ENCODE measurements at regions not wholly inside any gene's neighbourhood (a gene's known extent, or its start where the extent isn't known, plus 50 kb on each side); places are given as distances from the start of the nearest gene placed in this dataset.

DNA sequence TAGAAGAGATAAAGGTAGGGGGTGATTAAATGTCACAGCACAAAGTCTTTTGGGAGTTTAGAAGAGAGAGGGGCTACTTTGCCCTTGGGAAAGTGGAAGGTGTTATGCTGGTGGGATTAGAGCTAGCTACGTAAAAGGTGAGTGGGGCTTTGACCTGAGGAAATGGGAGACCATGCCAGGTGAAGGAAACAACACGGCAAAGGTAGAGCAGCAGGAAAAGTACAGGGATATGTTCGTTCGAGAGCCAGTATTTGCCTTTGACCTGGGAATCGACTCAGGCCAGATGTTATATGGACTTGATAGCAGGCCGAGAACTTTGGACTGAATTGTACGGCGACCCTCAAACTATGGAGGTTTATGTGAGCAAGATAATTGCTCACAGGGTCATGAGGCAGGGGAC lies 55.7 kb upstream of the ACKR3 start:
- no peak for TF ChIP-seq EZH2 (IDR thresholded peaks at IDR 0.05; ENCODE audit: low read length)
- TF ChIP-seq, protein P1, sequence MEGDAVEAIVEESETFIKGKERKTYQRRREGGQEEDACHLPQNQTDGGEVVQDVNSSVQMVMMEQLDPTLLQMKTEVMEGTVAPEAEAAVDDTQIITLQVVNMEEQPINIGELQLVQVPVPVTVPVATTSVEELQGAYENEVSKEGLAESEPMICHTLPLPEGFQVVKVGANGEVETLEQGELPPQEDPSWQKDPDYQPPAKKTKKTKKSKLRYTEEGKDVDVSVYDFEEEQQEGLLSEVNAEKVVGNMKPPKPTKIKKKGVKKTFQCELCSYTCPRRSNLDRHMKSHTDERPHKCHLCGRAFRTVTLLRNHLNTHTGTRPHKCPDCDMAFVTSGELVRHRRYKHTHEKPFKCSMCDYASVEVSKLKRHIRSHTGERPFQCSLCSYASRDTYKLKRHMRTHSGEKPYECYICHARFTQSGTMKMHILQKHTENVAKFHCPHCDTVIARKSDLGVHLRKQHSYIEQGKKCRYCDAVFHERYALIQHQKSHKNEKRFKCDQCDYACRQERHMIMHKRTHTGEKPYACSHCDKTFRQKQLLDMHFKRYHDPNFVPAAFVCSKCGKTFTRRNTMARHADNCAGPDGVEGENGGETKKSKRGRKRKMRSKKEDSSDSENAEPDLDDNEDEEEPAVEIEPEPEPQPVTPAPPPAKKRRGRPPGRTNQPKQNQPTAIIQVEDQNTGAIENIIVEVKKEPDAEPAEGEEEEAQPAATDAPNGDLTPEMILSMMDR (optimal IDR thresholded peaks at IDR 0.05 in 1 of 3, IDR thresholded peaks at IDR 0.05 in 1 of 3, conservative IDR thresholded peaks at IDR 0.05 in 1 of 3; ENCODE audit: extremely low read depth in 1 of 3, insufficient read depth in 2 of 3, low read length in 3 of 3) = no peak

Data from keratinocyte (primary cell).